A172 (cell line): ENCODE measurements at regions not wholly inside any gene's neighbourhood (a gene's known extent, or its start where the extent isn't known, plus 50 kb on each side); places are given as distances from the start of the nearest gene placed in this dataset.

ENCODE experiments used
- DNase-seq: peaks from one replicate; pipeline ENCODE4 v3.0.0-alpha.2; 2015; ENCODE audit warnings: low spot score

- no peak for DNase-seq
Measured at GRCh38 chr4:183848805-183849204, 56.3 kb upstream of the STOX2 start.

- no peak for DNase-seq
Measured at GRCh38 chr4:183852910-183853547, 52.1 kb upstream of the STOX2 start.

GRCh38 chr4:183853548-183853940 lies 51.6 kb upstream of the STOX2 start:
- no peak for DNase-seq
